HEK293 (cell line): ENCODE measurements at regions not wholly inside any gene's neighbourhood (a gene's known extent, or its start where the extent isn't known, plus 50 kb on each side); places are given as distances from the start of the nearest gene placed in this dataset.

Experiments
- CTCF ChIA-PET: fragments of 350-600 bp; formaldehyde crosslinking; extraction: SDS; loops from one replicate; lab custom pipeline; 2021; ENCODE audit warnings: antibody characterized with exemption; lab: Yijun Ruan, JAX
- POLR2A ChIA-PET: fragments of 300-600 bp; formaldehyde crosslinking; extraction: SDS; loops from one replicate; lab custom pipeline; 2020; ENCODE audit warnings: antibody characterized with exemption, inconsistent platforms; lab: Yijun Ruan, JAX
- H3K27ac ChIP-seq: fragments of 200-500 bp; sonication (Bioruptor generic); 2 replicates; pipeline ENCODE4 v1.5.1; 2014; ENCODE audit warnings: low read depth, low read length, control low read depth, inconsistent platforms; ENCODE audit errors: extremely low read depth
- H3K36me3 ChIP-seq, 2 experiments: fragments of 200-500 bp in 1 of 2; sonication (Bioruptor generic) in 1 of 2; 1 replicate in 1 of 2; 2 replicates in 1 of 2; pipeline ENCODE4 v1.5.1; 2014 to 2017; ENCODE audit warnings: inconsistent platforms in 2 of 2, low read length in 2 of 2; ENCODE audit not compliant: control insufficient read depth in 2 of 2, insufficient read depth in 1 of 2
- H3K4me1 ChIP-seq: fragments of 200-500 bp; sonication (Bioruptor generic); 2 replicates; pipeline ENCODE4 v1.5.1; 2014; ENCODE audit warnings: mild to moderate bottlenecking, low read length, inconsistent platforms; ENCODE audit not compliant: control insufficient read depth, insufficient read depth
- H3K4me3 ChIP-seq: 2 replicates; pipeline ENCODE4 v1.5.1; 2011; ENCODE audit warnings: low read depth, mild to moderate bottlenecking, control low read depth, low read length, moderate library complexity
- H3K9me3 ChIP-seq: fragments of 200-500 bp; sonication (Bioruptor generic); 2 replicates; pipeline ENCODE4 v1.5.1; 2014; ENCODE audit warnings: low read depth, low read length, inconsistent platforms; ENCODE audit not compliant: control insufficient read depth, insufficient read depth
- GFI1B ChIP-seq: fragments of 450-650 bp; formaldehyde crosslinking; IDR thresholded peaks from 2 replicates; pipeline ENCODE4 v1.5.1; 2016; ENCODE audit warnings: missing biosample characterization, missing genetic modification characterization
- INSM2 ChIP-seq: fragments of 450-650 bp; formaldehyde crosslinking; IDR thresholded peaks from 2 replicates; pipeline ENCODE4 v1.5.1; 2016; ENCODE audit warnings: missing biosample characterization, missing genetic modification characterization
- PBX3 ChIP-seq: sonication (generic); formaldehyde crosslinking; IDR thresholded peaks from 2 replicates; pipeline ENCODE4 v1.8.1; 2022; ENCODE audit warnings: mild to moderate bottlenecking, moderate library complexity, missing genetic modification reagents
- PRDM1 ChIP-seq: fragments of 450-650 bp; formaldehyde crosslinking; IDR thresholded peaks from 2 replicates; pipeline ENCODE4; 2016; ENCODE audit warnings: missing biosample characterization, missing genetic modification characterization
- PRDM6 ChIP-seq: fragments of 450-650 bp; formaldehyde crosslinking; IDR thresholded peaks from 2 replicates; pipeline ENCODE4 v1.5.1; 2017; ENCODE audit warnings: missing biosample characterization, missing genetic modification characterization
- ZBTB44 ChIP-seq: fragments of 450-650 bp; IDR thresholded peaks from 2 replicates; pipeline ENCODE4 v1.5.1; 2018; ENCODE audit warnings: missing biosample characterization, mild to moderate bottlenecking, missing genetic modification characterization
- ZBTB8A ChIP-seq: fragments of 450-650 bp; formaldehyde crosslinking; IDR thresholded peaks from 2 replicates; pipeline ENCODE4 v1.5.1; 2016; ENCODE audit warnings: missing biosample characterization, missing genetic modification characterization
- ZEB2 ChIP-seq: fragments of 450-650 bp; formaldehyde crosslinking; IDR thresholded peaks from 2 replicates; pipeline ENCODE4 v1.5.1; 2016; ENCODE audit warnings: missing biosample characterization, missing genetic modification characterization
- ZIC2 ChIP-seq: fragments of 450-650 bp; formaldehyde crosslinking; IDR thresholded peaks from 2 replicates; pipeline ENCODE4 v1.5.1; 2016; ENCODE audit warnings: missing biosample characterization, missing genetic modification characterization
- ZNF112 ChIP-seq: fragments of 450-650 bp; formaldehyde crosslinking; IDR thresholded peaks from 2 replicates; pipeline ENCODE4 v1.5.0; 2017; ENCODE audit warnings: missing biosample characterization, missing genetic modification characterization
- ZNF138 ChIP-seq: fragments of 450-650 bp; formaldehyde crosslinking; IDR thresholded peaks from 2 replicates; pipeline ENCODE4 v1.5.1; 2016; ENCODE audit warnings: missing biosample characterization, missing genetic modification characterization, borderline replicate concordance
- ZNF202 ChIP-seq: fragments of 450-650 bp; formaldehyde crosslinking; IDR thresholded peaks from 2 replicates; pipeline ENCODE4 v1.5.1; 2016; ENCODE audit warnings: missing biosample characterization, missing genetic modification characterization, borderline replicate concordance
- ZNF211 ChIP-seq: fragments of 450-650 bp; formaldehyde crosslinking; IDR thresholded peaks from 2 replicates; pipeline ENCODE4 v1.5.1; 2016; ENCODE audit warnings: low read depth, missing biosample characterization, missing genetic modification characterization
- ZNF239 ChIP-seq: fragments of 450-650 bp; formaldehyde crosslinking; IDR thresholded peaks from 2 replicates; pipeline ENCODE4 v1.5.1; 2016; ENCODE audit warnings: missing biosample characterization, missing genetic modification characterization
- ZNF266 ChIP-seq: fragments of 450-650 bp; formaldehyde crosslinking; IDR thresholded peaks from 2 replicates; pipeline ENCODE4 v1.5.1; 2016; ENCODE audit warnings: missing biosample characterization, missing genetic modification characterization, low read depth
- ZNF292 ChIP-seq: fragments of 450-650 bp; formaldehyde crosslinking; IDR thresholded peaks from 2 replicates; pipeline ENCODE4 v1.5.1; 2016; ENCODE audit warnings: low read depth, missing biosample characterization, missing genetic modification characterization, borderline replicate concordance
- ZNF354C ChIP-seq: fragments of 450-650 bp; formaldehyde crosslinking; IDR thresholded peaks from 2 replicates; pipeline ENCODE4 v1.5.1; 2016; ENCODE audit warnings: missing biosample characterization, missing genetic modification characterization, low read depth, borderline replicate concordance
- ZNF366 ChIP-seq: fragments of 450-650 bp; formaldehyde crosslinking; conservative IDR thresholded peaks from 2 replicates; pipeline ENCODE4 v1.5.1; 2016; ENCODE audit warnings: missing biosample characterization, missing genetic modification characterization
- ZNF426 ChIP-seq: fragments of 450-650 bp; formaldehyde crosslinking; IDR thresholded peaks from 2 replicates; pipeline ENCODE4 v1.5.1; 2017; ENCODE audit warnings: missing biosample characterization, missing genetic modification characterization, mild to moderate bottlenecking, inconsistent platforms, moderate library complexity
- ZNF433 ChIP-seq: fragments of 450-650 bp; formaldehyde crosslinking; IDR thresholded peaks from 2 replicates; pipeline ENCODE4 v1.5.1; 2016; ENCODE audit warnings: missing biosample characterization, missing genetic modification characterization, low read depth
- ZNF488 ChIP-seq: fragments of 450-650 bp; formaldehyde crosslinking; IDR thresholded peaks from 2 replicates; pipeline ENCODE4 v1.5.1; 2016; ENCODE audit warnings: missing biosample characterization, missing genetic modification characterization
- ZNF529 ChIP-seq: fragments of 450-650 bp; formaldehyde crosslinking; IDR thresholded peaks from 2 replicates; pipeline ENCODE4 v1.5.1; 2017; ENCODE audit warnings: missing genetic modification characterization, missing biosample characterization; ENCODE audit not compliant: insufficient replicate concordance
- ZNF610 ChIP-seq: fragments of 450-650 bp; formaldehyde crosslinking; IDR thresholded peaks from 2 replicates; pipeline ENCODE4 v1.5.1; 2016; ENCODE audit warnings: missing biosample characterization, missing genetic modification characterization, borderline replicate concordance
- ZNF645 ChIP-seq: fragments of 450-650 bp; formaldehyde crosslinking; IDR thresholded peaks from 2 replicates; pipeline ENCODE4; 2016; ENCODE audit warnings: missing biosample characterization, missing genetic modification characterization
- ZNF707 ChIP-seq: fragments of 450-650 bp; formaldehyde crosslinking; IDR thresholded peaks from 2 replicates; pipeline ENCODE4 v1.5.1; 2016; ENCODE audit warnings: missing biosample characterization, missing genetic modification characterization
- ZNF776 ChIP-seq: fragments of 450-650 bp; formaldehyde crosslinking; IDR thresholded peaks from 2 replicates; pipeline ENCODE4 v1.5.0; 2017; ENCODE audit warnings: missing biosample characterization, missing genetic modification characterization, borderline replicate concordance
- ZSCAN30 ChIP-seq: fragments of 450-650 bp; IDR thresholded peaks from 2 replicates; pipeline ENCODE4 v1.5.1; 2018; ENCODE audit warnings: missing biosample characterization, mild to moderate bottlenecking, missing genetic modification characterization, moderate library complexity

GRCh38 chr6:87902383-87902782, 145.3 kb upstream of the SPACA1 start:
- POLR2A ChIA-PET, result no interaction called here
- Histone ChIP-seq H3K4me1 (no peaks in the 10 kb centered on the region), H3K27ac (no peak overlapping the region), H3K4me3 (no peak overlapping the region), H3K9me3 (no peaks in the 10 kb centered on the region), H3K36me3 (no peaks in the 10 kb centered on the region)
- no peak for TF ChIP-seq ZNF211
- TF ChIP-seq ZNF239, result no peak
- no peak for TF ChIP-seq ZNF202 (tag by site-specific recombination)
- TF ChIP-seq ZNF433 (tag by site-specific recombination), result no peak
- no peak for TF ChIP-seq INSM2 (tag by site-specific recombination)
- no peak for TF ChIP-seq ZNF529 (tag by site-specific recombination)
- TF ChIP-seq ZIC2 (tag by site-specific recombination), result no peak
- TF ChIP-seq ZBTB8A (tag by site-specific recombination), result no peak
- no peak for TF ChIP-seq ZNF292
- TF ChIP-seq GFI1B (tag by site-specific recombination), result no peak
- no peak for TF ChIP-seq ZNF366 (tag by site-specific recombination)
- TF ChIP-seq ZNF776 (tag by site-specific recombination), result no peak
- CTCF ChIA-PET, result interaction anchor here (0.6 to 1.5 kb wide), 3 partner anchors 12 to 68 kb away, joined by 3 to 6 read pairs (median 3); no protein-coding TSS in a partner anchor

- Histone ChIP-seq H3K4me1 (no peaks in the 10 kb centered on the region), H3K9me3 (no peaks in the 10 kb centered on the region), H3K27ac (no peak overlapping the region), H3K4me3 (no peak overlapping the region), H3K36me3 (no peaks in the 10 kb centered on the region)
- ChIA-PET CTCF (interaction anchor here (1.4 to 1.5 kb wide), 2 partner anchors 11 to 29 kb away, joined by 3 read pairs; no protein-coding TSS in a partner anchor), POLR2A (no interaction called here)
- TF ChIP-seq ZNF112 (tag by site-specific recombination) (no peak), ZNF138 (tag by site-specific recombination) (no peak), ZBTB44 (tag by site-specific recombination) (no peak), ZNF645 (no peak), PRDM1 (no peak), ZNF266 (tag by site-specific recombination) (no peak), ZSCAN30 (tag by site-specific recombination) (no peak), ZNF426 (no peak), ZNF610 (no peak), ZNF292 (no peak), ZNF707 (tag by site-specific recombination) (no peak), ZEB2 (tag by site-specific recombination) (no peak), ZNF488 (tag by site-specific recombination) (no peak), PBX3 (CRISPR knock-in tag) (no peak), ZNF354C (no peak), PRDM6 (no peak)
Observed at GRCh38 chr6:87901613-87902012, 146.0 kb upstream of the SPACA1 start.
